Thoracic aorta (tissue), 2 donors: ENCODE measurements at regions not wholly inside any gene's neighbourhood (a gene's known extent, or its start where the extent isn't known, plus 50 kb on each side); places are given as distances from the start of the nearest gene placed in this dataset.
A peak's percentile ranks its signal among the peaks of the same experiment; 100 is the strongest.

ENCODE experiments used
- ATAC-seq: fragments of 150-250 bp; one replicate; pipeline ENCODE4 v1.8.0; 2017; ENCODE audit warnings: low read depth; ENCODE audit not compliant: insufficient number of reproducible peaks, low FRiP score
- DNase-seq: peaks from one replicate; pipeline ENCODE4 v3.0.0-alpha.2; 2020; ENCODE audit warnings: low spot score
- H3K27ac ChIP-seq, 2 donors: fragments of 200-600 bp; sonication (generic); 1 replicate in 1 of 2; 2 replicates in 1 of 2; pipeline ENCODE4 v1.5.1; 2016; ENCODE audit warnings: mild to moderate bottlenecking in 2 of 2, moderate library complexity in 2 of 2
- H3K27me3 ChIP-seq: fragments of 200-600 bp; sonication (generic); replicated peaks from 2 replicates; pipeline ENCODE4 v1.6.0; 2016; ENCODE audit warnings: mild to moderate bottlenecking; ENCODE audit not compliant: insufficient read depth
- H3K36me3 ChIP-seq: fragments of 200-600 bp; sonication (generic); one replicate; pipeline ENCODE4 v1.5.1; 2016
- H3K4me1 ChIP-seq, 2 donors: fragments of 200-600 bp; sonication (generic); 1 replicate in 1 of 2; 2 replicates in 1 of 2; pipeline versions ENCODE4 v1.5.1 to v1.6.0; 2016; ENCODE audit warnings: low read depth in 2 of 2, mild to moderate bottlenecking in 1 of 2; ENCODE audit not compliant: control insufficient read depth in 1 of 2
- H3K4me3 ChIP-seq: fragments of 200-600 bp; sonication (generic); 2 replicates; pipeline ENCODE4 v1.5.1; 2016; ENCODE audit warnings: mild to moderate bottlenecking
- H3K9me3 ChIP-seq: fragments of 200-600 bp; sonication (generic); 2 replicates; pipeline ENCODE4 v1.5.1; 2016
- CTCF ChIP-seq: fragments of 200-600 bp; sonication (generic); IDR thresholded peaks from one replicate; pipeline ENCODE4 v1.5.1; 2019; ENCODE audit warnings: antibody characterized with exemption

- Histone ChIP-seq H3K27ac (no peak overlapping the region), H3K9me3 (no peaks in the 10 kb centered on the region), H3K36me3 (no peaks in the 10 kb centered on the region), H3K4me3 (no peak overlapping the region), H3K4me1 (peaks cover 0 to 9% of the 10 kb centered on the region in 2 donors), H3K27me3 (no peaks in the 10 kb centered on the region)
- DNase-seq (no peak), ATAC-seq (no peak)
- no peak for TF ChIP-seq CTCF
Observed at GRCh38 chr10:86591436-86591835, 62.9 kb upstream of the OPN4 start.

- Histone ChIP-seq H3K4me1 (peaks cover 0 to 10% of the 10 kb centered on the region in 2 donors), H3K9me3 (no peaks in the 10 kb centered on the region), H3K27me3 (no peaks in the 10 kb centered on the region), H3K4me3 (no peak overlapping the region), H3K27ac (no peak overlapping the region), H3K36me3 (no peaks in the 10 kb centered on the region)
- DNase-seq (no peak), ATAC-seq (no peak)
- no peak for TF ChIP-seq CTCF
Observed at GRCh38 chr10:86592413-86592812, 61.9 kb upstream of the OPN4 start.

- H3K36me3 ChIP-seq, result no peaks in the 10 kb centered on the region
- TF ChIP-seq CTCF, result no peak
- H3K27me3 ChIP-seq, result no peaks in the 10 kb centered on the region
- H3K4me3 ChIP-seq, result no peak overlapping the region
- no peaks in the 10 kb centered on the region for H3K9me3 ChIP-seq
- H3K27ac ChIP-seq, result no peak overlapping the region
- no peak for DNase-seq
- H3K4me1 ChIP-seq, result peaks cover 0 to 21% of the 10 kb centered on the region in 2 donors
- ATAC-seq, result no peak
Observed at GRCh38 chr10:86594535-86594934, 59.8 kb upstream of the OPN4 start.

GRCh38 chr10:86595496-86595895 is 58.9 kb upstream of the OPN4 start:
- peaks cover 0 to 21% of the 10 kb centered on the region in 2 donors for H3K4me1 ChIP-seq
- no peaks in the 10 kb centered on the region for H3K9me3 ChIP-seq
- no peak for DNase-seq
- H3K27ac ChIP-seq, result no peak overlapping the region
- no peaks in the 10 kb centered on the region for H3K36me3 ChIP-seq
- no peak overlapping the region for H3K4me3 ChIP-seq
- no peaks in the 10 kb centered on the region for H3K27me3 ChIP-seq
- TF ChIP-seq CTCF, result no peak
- ATAC-seq, result no peak

- Histone ChIP-seq H3K27me3 (no peaks in the 10 kb centered on the region), H3K27ac (no peak overlapping the region), H3K4me1 (peaks cover 0 to 21% of the 10 kb centered on the region in 2 donors), H3K4me3 (no peak overlapping the region), H3K9me3 (no peaks in the 10 kb centered on the region), H3K36me3 (no peaks in the 10 kb centered on the region)
- ATAC-seq (peak; percentile 82), DNase-seq (no peak)
- TF ChIP-seq CTCF, result no peak
Observed at GRCh38 chr10:86596266-86596665, 58.1 kb upstream of the OPN4 start.
